ENCODE measurements at regions not wholly inside any gene's neighbourhood (a gene's known extent, or its start where the extent isn't known, plus 50 kb on each side); places are given as distances from the start of the nearest gene placed in this dataset.
"Not testable (repeated sequence)": the region's sequence is repeated elsewhere in the genome, so short reads cannot be mapped to it uniquely, and the experiment has no call there.

DNA sequence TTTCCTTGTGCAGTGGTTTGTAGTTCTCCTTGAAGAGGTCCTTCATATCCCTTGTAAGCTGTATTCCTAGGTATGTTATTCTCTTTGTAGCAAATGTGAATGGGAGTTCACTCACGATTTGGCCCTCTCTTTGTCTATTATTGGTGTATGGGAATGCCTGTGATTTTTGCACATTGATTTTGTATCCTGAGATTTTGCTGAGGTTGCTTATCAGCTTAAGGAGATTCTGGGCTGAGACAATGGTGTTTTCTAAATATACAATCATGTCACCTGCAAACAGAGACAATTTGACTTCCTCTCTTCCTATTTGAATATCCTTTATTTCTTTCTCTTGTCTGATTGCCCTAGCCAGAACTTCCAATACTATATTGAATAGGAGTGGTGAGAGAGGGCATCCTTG lies 90.1 kb upstream of the ZBED5 start:
- not testable (repeated sequence) for DNase-seq (ENCODE audit: low spot score)

DNA sequence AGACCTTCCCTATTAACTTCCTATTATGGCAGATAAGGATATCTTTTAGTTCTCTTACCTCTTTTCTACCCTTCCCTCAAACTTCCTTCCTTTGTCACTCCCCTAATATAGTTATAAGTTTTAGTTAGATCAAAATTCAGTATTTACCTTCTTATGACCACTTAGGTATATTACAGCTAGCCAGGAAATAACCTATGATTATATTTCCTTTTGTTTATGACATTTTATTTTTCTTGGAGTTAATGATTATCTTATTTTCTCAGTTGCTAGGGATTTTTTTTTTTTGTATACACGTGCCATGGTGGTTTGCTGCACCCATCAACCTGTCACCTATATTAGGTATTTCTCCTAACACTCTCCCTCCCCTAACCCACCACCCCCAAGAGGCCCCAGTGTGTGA lies 88.2 kb upstream of the ZBED5 start:
- DNase-seq (ENCODE audit: low spot score), result no peak

DNA sequence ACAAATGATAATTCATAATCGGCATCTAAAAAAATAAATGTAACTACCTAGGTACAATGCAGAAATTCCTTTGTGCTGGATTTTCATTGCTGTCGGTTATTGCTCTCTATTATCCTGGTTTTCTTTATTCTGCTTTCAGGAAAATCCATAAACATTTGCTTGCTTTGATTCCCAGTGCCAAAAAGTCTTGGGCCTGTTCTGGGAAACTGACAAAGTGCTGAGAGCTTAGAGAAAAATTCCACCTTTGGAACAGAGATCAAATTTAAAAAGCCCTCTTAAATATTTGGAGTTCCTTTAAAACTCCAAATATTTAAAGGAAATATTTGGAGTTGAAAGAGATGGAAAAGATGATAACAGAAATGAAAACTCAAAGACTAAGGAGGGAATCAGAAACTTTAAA lies 87.3 kb upstream of the ZBED5 start:
- no peak for DNase-seq (ENCODE audit: low spot score)

DNA sequence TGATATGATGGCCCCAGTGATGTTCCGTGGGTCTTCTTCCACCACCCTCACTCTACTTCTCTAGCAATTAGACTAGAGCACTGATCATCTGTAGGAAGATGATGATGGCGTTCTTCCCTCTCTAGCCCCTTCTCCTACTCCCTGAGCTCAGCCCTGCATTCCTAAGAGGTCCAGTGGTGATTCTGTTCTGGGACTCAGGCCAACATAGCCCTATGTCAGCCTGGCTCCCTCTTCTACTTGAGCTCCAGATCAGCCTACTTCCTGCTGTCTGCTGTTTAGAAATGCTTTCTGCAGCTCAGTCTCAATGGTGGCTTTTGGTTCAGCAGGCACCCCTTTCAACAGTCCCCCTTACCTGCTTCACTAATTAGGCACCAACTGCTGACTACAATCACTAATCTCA lies 86.1 kb upstream of the ZBED5 start:
- no peak for DNase-seq (ENCODE audit: low spot score)

- no peak for DNase-seq (ENCODE audit: low spot score)
These were observed 84.8 kb upstream of the ZBED5 start for GRCh38 chr11:10942620-10943019.

DNA sequence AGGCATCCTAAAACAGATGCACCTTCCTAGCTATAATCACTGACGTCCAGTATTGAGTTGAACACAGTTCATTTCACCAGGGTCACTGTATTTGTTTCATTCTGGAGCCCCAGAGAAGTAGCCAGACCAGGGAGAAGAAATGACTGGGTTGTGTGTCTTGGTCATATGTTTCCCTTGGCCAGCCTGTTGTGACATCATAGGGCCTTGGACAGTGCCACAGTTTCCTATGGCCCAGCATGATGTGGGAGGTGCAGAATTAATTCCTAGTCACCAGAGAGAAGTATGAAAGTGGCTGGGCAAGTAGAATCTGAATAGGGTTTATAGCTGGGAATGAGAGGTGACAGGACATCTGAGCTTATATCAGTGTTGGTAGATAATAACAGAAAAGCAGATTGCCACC lies 84.0 kb upstream of the ZBED5 start:
- no peak for DNase-seq (ENCODE audit: low spot score)

DNA sequence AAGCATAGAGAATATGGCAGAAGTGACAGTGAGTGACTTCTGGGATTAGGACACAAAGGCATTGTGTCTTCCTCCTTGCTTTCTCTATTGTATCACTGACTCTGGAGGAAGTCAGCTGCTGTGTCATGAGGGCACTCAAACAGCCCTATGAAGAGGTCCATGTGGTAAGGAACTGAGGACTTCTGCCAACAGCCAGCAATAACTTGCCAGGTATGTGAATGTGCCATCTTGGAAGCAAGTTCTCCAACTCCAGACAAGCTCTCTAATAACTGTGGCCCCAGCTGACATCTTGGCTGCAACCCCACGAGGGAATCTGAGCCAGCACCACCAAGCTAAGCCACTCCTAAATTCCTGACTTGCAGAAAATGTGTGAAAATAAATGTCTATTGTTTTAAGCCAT lies 83.6 kb upstream of the ZBED5 start:
- DNase-seq (ENCODE audit: low spot score), result no peak

DNA sequence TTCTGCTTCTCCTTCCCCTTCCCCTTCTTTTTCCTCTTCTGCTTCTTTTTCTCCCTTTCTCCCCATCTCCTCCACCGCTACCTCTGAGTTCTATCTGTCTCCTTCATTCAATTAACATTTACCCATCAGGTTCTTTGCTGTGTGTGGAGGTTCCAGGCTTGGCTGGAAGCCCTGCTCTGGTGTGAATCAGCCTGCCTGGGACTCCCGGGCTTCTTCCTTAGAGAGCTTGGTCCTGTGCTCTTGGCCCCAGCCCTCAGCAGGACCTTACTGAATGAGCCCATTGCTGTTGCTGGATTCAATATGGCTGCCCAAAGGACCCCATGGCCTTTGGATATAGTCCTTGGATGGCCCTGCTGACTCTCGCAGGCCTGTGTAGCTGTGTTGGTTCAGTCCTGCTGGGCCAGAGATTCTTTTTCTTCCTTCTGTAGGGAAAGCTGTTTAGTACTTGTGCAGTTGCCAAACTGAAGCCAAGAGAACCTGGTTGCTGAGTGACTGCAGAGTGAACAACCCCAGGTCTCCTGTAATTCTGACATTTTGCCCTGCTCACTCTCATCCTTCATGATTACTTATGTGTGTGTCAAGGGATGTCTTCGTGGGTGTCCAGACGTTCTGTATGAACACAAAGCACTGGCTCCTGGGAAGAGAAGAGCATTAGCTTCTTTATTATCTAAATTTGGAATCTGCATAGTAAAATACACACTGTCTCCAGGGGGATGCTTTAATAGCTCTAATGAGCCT lies 81.0 kb upstream of the ZBED5 start:
- DNase-seq (ENCODE audit: low spot score), result no peak

DNA sequence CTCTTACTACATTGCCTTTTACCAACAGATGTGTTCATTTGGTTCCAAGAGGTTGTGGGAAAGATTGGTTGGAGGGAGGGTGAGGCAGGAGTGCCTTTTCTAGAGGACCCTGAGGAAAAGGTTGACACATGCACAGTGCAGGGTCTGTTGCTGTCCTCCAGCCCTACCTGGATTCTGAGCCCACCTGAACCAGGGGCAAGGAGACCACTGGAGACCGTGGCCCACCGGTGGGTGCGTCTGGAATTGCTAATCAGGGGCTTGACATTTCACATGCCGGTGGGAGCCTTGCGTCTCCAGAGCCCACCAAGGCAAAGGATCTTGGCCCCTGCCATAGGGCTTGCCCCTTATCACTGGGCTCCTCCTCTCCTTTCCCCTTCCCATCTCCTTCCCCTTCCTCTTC lies 80.4 kb upstream of the ZBED5 start:
- no peak for DNase-seq (ENCODE audit: low spot score)

GRCh38 chr11:10937385-10937771 lies 79.5 kb upstream of the ZBED5 start:
- no peak for DNase-seq (ENCODE audit: low spot score)

- no peak for DNase-seq (ENCODE audit: low spot score)
These were observed 79.0 kb upstream of the ZBED5 start for GRCh38 chr11:10936626-10937384.

DNA sequence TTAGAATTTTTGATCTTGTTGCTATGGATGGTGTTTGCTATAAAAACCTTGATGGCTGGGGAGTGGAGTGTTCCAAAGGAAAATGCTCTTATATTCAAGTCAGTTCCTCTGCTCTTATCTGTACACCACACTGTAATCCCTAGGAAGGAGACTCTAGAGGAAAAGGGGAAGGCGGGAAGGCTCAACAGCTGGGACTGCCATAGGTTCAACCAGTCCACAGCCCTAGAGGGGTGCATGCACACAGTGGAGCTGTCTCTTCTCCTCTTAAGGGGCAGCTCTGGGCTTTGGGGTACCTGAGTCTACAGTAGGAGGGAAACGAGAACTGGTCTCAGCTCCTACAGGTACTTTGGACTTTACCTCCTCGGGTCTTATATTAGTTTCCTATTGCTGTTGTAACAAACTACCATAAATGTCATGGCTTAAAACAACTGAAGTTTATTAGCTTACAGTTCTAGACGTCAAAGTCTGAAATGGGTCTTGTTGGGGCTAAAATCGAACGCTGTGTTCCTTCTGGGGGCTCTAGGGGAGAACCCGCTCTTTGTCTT lies 77.2 kb upstream of the ZBED5 start:
- DNase-seq (ENCODE audit: low spot score), result no peak

DNA sequence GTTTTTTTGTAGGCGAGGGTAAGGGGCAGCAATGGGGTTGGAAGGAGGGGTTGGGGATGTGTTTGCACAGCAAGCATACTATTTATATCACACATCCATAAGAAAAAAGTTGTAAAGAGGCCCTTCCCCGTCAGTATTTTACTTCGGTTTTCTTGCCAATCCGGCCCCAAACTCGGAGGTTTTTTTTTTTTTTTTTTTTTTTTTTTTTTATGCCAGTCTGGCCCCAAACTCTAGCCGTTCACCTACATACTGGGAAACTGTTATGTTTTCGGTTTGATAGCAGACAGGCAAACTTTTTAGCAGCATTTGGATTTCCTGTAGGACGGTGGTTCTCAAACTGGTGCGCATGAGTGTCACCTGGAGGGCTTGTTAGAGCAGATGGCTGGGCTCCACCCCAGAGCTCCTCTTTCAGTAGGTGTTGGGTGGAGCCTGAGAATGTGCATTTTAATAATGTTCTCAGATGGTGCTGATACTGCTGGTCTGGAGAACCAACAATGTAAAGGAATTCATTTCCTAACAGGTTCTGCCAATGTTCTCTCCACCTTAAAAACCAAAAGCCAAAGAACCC lies 76.5 kb upstream of the ZBED5 start:
- DNase-seq (ENCODE audit: low spot score), result no peak

DNA sequence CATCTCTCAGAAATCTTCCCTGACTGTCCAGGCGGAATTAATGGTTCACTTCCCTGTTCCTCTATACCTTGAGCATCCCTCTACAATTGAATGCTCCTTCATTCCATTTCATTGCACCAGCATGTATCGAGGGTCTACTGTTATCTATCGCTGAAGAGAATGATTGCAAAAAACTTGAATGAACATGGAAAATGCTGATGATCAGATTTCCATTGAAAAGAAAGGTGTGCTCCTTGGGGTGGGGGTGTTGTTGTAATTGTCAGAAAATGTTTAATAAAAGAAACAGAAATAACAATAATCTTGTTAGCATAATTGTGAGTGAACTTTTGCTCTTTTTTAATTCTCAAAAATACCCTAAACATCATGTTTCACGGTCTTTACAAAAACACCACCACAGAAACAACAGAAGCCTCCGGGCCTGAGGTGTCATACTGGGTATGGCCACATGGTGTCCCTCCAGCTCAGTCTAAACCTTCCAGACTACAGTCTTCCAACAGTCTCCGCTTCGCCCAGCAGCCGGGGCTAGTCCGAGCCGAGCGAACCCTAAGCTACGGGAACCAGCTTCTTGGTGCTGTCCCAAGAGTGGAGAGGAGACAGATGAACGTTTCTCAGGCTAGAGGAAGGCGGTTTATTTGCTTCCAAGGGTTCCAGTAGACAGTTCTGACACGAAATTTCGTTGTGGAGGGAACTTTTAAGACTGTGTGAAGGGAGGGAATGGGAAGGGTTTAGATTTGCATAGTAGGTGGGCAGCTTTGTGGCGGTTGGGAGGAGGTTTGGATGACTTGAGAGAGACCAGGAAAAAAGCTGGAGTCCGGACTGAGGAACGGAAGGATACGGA lies 75.8 kb upstream of the ZBED5 start:
- peak; percentile 92 for DNase-seq (ENCODE audit: low spot score)

GRCh38 chr11:10932976-10933375 lies 75.1 kb upstream of the ZBED5 start:
- DNase-seq (ENCODE audit: low spot score), result no peak

- DNase-seq (ENCODE audit: low spot score), result no peak
These were observed 74.2 kb upstream of the ZBED5 start for GRCh38 chr11:10931761-10932670.

GRCh38 chr11:10930972-10931760 lies 73.3 kb upstream of the ZBED5 start:
- DNase-seq (ENCODE audit: low spot score), result peak; percentile 86

GRCh38 chr11:10930224-10930971 lies 72.5 kb upstream of the ZBED5 start:
- peak; percentile 27 for DNase-seq (ENCODE audit: low spot score)

DNA sequence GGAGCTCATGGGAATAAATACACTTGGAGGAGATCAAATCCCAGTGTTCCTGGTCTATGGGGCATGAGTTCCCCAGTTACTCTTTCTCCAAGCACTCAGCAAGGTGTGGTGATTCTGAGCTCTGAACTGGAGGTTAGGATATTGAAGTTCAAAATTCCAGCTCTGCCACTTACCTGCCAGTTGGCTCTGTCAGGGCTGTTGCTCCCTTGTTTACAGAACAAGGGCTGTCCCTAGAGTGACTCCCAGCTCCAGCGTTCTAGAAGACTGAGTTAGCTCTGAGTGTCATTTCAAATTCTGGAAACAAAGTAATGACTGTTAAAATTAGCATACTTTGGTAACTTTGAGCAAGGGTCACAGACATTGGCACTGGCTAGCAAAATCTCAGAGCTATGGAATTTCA lies 69.7 kb upstream of the ZBED5 start:
- DNase-seq (ENCODE audit: low spot score), result no peak

GRCh38 chr11:10926801-10927211 lies 69.0 kb upstream of the ZBED5 start:
- DNase-seq (ENCODE audit: low spot score), result no peak
